Thyroid gland (tissue), 4 donors: ENCODE measurements at regions not wholly inside any gene's neighbourhood (a gene's known extent, or its start where the extent isn't known, plus 50 kb on each side); places are given as distances from the start of the nearest gene placed in this dataset.

Experiments used
- CTCF ChIP-seq, 6 experiments: fragments of 200-600 bp in 3 of 6; fragments of 450-650 bp in 3 of 6; sonication (generic) in 3 of 6; IDR thresholded peaks; one replicate each; pipeline ENCODE4 v1.5.1; 2016 to 2019; ENCODE audit warnings: antibody characterized with exemption in 6 of 6, mild to moderate bottlenecking in 2 of 6, inconsistent platforms in 1 of 6, moderate library complexity in 1 of 6
- POLR2A ChIP-seq, 2 donors: fragments of 450-650 bp; IDR thresholded peaks; one replicate each; pipeline ENCODE4 v1.6.1; 2017; ENCODE audit warnings: antibody characterized with exemption in 2 of 2, mild to moderate bottlenecking in 2 of 2, moderate library complexity in 1 of 2

GRCh38 chr22:49413551-49413950 lies 414.1 kb downstream of the BRD1 start:
- TF ChIP-seq CTCF (IDR thresholded peaks at IDR 0.05) (no peak), POLR2A (IDR thresholded peaks at IDR 0.05) (no peak)
